ENCODE measurements at regions not wholly inside any gene's neighbourhood (a gene's known extent, or its start where the extent isn't known, plus 50 kb on each side); places are given as distances from the start of the nearest gene placed in this dataset.

DNA sequence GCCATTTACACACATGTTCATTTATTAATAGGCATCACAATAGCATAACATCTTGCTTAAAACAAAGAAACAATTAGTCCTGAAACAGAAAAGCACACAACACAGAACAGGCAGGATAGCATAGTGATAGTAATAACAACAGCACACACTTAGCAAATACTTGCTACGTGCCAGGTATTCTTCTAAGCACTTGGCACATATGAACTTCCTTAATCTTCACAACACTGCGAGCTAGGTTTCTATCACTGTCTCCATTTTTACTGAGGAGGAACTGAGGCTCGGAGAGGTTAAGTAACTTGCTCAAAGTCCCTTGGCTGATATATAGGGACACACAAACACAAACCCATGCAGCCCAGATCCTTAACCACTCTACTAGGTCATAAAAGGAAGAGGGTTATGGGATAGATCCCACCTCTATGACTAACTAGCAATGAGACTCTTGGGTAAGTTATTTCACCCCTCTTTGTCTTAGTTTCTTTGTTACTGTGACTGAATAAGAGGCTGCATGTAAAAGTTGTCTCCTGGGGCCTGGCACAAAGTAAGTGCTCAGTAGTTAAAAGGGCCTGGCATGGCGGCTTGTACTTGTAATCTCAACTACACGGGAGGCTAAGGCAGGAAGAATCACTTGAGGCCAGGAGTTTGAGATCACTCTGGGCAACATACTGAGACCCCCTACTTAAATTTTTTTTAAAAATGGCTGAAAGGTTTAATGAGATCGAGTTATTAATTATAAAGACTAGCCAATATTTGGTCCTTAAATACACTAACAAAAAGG lies 181.0 kb upstream of the RHOBTB1 start:
- no peak for ATAC-seq
- DNase-seq: no peak
- intact Hi-C loops (cut with DNase I): no loop called here

DNA sequence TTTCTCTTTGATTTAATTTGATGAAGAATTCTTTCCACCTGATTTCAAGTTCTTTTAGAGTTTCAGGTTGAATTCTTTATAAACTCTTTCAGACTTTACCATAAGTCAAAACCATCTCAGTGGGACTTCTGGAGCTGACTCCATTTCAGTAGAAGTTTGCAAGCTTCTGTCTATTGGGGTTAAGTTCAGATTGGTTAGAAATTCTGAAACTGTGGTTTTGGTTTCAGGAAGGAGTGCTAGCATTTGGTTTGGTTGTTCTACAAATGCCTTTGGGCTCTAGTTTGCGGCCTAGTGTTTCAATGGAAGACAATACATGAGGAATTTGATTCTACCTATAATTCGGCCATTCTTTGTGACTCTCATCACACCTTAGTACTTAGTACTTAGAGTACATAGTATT lies 176.8 kb upstream of the RHOBTB1 start:
- no peak for ATAC-seq
- intact Hi-C loops (cut with DNase I): no loop called here
- no peak for DNase-seq

DNA sequence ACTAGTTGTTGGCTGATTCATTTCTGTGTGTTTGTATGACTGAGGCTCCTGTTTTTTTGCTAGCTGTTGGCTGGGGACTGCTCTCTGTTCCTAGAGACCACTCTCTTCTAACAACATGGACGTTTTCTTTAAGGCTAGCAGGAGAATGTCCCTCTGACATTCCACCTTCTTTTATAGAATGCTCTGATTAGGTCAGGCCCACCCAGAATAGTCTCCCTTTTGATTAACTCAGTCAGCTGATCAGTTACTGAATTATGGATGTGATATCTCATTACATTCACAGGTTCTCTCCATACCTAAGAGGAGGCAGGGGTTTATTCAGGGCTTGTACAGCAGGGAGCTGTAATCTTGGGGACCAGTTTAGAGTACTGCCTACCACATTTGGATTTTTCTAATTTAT lies 175.6 kb upstream of the RHOBTB1 start:
- no peak for ATAC-seq
- intact Hi-C loops (cut with DNase I): no loop called here
- DNase-seq: no peak

DNA sequence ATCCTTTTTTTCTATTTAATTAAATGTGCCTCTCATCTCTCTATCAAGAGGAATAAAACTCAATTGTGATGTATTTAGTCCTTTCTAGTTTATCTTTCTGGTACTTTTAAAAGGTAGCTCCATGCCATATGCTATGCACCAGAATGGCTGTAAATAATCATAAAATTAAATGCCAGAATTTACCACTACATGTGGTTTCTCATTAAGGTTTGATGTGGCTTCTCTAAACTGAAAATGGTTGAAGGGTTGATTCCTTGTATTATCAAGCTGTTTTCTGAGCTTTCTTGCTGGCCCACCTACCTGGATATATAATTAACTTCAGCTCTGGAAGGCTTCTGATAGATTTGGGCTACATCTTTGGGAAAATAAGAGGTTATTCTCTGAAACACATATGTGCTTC lies 171.9 kb upstream of the RHOBTB1 start:
- DNase-seq (no peak), ATAC-seq (no peak)
- intact Hi-C loops (cut with DNase I): no loop called here

DNA sequence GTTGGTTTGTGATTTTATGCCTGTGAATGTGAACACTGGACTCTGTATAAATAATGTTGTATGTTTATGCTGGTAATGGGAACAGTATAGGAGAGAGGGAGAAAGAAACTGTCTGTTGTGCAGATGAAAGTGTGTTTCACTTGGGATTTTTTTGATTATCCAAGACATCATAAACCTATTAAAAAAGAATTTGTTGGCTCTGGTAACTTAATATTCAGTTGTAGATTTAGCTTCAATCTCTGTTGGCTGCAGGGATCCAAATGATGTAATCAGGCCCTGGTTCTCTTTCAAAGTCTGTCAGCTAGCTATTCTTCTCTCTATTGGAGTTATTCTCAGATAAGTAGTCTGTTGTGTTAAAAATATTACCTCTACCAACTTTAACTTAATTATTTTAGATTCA lies 168.8 kb upstream of the RHOBTB1 start:
- intact Hi-C loops (cut with DNase I): no loop called here
- ATAC-seq (no peak), DNase-seq (no peak)

DNA sequence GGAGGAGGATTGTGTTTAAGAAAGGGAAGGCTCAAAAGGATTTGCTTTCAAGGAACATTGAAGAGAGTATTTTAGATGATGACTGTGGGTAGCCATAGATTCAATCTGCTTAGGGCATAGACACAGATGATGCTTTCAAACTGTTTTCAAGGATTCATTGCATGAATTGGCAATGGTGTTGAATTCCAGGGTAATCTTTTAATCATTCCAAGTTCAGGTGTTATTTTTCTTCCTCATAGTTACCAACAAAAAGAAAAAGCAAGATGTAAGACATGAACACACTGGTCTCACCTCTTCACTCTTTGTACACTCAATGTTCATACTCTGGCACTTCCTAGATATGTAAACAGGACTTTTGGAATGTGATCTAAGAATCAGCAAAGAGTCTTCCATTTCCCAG lies 167.0 kb upstream of the RHOBTB1 start:
- intact Hi-C loops (cut with DNase I): no loop called here
- no peak for DNase-seq

DNA sequence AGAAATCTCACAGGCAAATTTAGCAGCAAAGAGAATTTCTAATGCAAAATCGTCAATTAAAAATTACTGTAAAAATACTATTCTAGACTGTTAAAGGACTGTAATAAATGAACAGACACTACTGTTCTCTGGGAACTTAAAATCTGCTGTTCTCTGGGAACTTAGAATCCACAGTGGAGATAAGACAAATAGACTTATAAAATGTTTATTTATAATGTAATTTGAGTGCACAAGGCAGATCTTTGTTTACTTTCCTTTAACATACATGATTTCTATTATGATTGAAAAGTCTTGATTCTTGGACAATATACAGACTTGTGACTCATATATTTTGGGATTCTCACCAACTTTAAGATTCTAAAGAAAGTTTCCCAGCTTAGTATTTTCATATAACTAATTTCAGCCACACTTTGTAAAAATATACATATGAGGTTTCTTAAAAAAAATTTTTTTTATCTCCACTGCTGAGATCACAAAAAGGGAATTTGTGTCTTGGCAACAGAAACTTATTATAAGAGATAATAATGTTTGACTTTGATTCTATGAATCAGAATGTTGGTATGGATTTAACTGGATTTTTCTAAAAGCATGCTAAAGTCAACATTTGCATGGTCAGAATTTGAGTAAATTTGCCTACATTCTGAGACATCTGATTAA lies 166.3 kb upstream of the RHOBTB1 start:
- DNase-seq: no peak
- no peak for ATAC-seq
- intact Hi-C loops (cut with DNase I): no loop called here

More for the DNA sequence above, 167.0 kb upstream of the RHOBTB1 start:
- no peak for ATAC-seq

DNA sequence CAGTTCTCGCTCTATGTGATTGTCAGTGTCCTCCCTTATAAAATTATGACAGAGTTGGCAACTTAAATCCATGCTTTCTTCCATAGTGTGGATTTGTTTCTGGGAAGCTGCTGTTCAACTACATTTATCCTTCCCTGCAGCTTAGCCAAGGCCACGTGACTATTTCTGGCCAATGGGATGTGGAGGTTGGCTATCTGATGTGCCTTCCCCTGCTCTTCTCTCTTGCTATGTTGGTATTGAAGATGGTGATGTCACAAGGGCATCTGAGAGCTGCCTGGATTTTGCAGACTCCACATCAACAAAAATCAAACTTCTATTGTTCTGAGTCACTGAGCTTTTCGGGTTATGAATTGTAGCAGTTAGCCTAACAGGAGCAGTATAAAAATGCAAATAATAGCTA lies 164.9 kb upstream of the RHOBTB1 start:
- ATAC-seq: no peak
- intact Hi-C loops (cut with DNase I): no loop called here
- DNase-seq: no peak

DNA sequence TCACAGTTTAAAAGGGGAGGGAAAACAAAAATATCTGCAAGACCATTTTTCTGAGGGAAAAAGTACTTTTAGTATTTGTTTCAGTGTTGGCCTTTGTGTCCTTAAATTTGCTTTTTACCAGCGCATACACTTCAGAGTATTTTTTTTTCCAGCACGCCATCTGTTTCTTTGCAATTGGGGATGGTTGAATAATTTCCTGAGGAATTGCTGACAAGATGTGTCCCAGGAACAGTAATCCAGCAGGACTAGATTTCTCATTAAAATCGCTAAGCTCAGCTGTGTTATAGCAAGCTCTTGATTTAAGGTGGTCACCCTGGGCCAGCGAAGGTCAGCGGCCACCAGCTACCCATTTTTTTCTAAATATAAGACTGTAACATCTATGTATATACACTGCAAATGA lies 156.9 kb upstream of the RHOBTB1 start:
- DNase-seq (no peak), ATAC-seq (no peak)
- intact Hi-C loops (cut with DNase I): no loop called here

DNA sequence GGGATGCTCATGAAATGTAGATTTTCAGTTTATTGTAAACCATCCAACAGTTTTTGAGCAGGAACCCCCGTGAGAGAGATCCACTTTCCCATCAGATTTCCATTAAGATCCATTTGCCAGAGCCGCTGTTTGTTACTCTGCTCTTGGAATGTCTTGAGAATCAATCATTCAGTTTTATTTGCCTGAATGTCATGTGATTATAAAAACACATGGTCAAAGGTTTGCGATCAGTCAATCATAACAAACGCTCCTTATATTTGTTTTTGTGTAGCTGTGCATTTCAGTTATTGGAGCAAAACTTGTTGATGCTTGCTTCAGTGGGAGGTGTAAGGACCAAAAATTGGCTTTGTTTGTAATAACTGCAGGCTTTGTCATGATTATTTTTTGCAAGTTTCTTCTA lies 155.8 kb upstream of the RHOBTB1 start:
- ATAC-seq: no peak
- intact Hi-C loops (cut with DNase I): no loop called here
- DNase-seq: no peak

DNA sequence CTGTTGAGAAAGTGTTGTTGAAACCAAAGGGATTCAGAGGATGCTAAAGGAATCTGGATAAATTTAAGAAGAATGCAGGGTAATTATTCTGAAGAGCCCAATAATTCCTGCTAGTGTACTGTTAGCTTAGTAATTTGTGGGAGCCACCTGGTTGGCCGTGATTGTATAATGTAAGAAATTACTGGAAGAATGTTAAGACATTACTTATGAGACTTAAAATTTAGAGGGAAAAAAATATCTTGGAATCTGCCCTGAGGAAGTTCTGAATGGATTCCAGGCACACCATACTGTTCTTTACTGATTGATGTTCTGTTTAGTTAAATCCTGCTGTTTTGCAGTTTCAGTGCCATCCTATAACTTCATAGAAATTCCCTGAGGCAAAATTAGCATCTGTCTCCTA lies 155.0 kb upstream of the RHOBTB1 start:
- DNase-seq (no peak), ATAC-seq (no peak)
- intact Hi-C loops (cut with DNase I): no loop called here

DNA sequence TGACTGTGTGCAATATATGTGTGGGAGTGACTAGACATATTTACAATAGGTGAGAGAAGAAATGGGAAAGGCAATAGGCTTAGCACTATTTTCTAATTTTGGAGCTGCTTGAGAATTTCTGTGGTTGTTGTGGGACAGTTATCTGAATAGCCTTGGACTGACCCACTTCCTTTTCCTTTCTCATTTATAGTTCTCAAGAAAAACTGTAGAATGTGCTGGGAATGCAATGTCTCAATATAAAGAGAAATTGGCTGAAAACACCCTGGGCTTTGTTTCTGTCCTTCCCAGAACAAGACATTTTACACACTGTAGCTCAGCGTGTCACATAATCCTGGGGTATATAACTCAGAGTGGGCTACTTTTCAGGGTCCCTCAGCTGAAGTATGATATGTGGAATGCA lies 153.0 kb upstream of the RHOBTB1 start:
- DNase-seq (no peak), ATAC-seq (no peak)
- intact Hi-C loops (cut with DNase I): no loop called here

DNA sequence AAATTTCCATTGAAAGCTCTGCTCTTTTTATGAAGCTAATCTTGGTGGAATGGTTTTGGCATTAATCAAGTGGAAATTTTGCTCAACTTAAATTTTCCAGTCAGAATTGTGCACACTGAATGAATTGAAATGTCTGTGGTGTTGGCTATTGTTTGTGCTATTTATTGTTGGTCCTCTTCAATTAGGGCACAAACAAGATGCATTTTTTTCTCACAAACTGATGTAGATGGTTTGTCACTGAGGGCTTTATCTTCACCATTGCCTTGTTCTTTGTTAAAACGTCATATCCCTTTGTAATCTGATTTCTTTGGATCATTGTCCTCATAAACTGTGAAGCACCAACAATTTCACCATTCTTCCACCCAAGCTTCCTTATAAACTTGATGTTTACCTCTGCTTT lies 152.1 kb upstream of the RHOBTB1 start:
- DNase-seq (no peak), ATAC-seq (no peak)
- intact Hi-C loops (cut with DNase I): no loop called here

DNA sequence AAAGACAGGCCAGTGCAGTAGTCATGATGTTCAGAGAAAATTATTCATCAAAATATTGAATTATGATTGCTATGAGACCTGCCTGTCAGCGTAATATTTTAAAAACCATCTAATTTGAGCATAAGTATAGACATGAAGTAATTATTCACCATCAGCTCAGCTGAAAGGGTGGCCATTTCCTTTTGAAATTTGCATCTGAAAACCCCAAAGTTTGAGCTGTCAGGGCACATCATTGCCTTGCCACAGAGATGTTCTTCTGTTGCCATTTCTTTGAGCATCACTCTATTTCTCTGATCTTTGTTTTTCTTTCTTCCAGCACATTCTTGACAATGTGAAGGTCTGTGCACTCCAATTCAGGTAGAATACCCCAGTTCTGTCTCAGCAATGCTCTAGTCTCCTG lies 147.5 kb upstream of the RHOBTB1 start:
- DNase-seq: no peak
- intact Hi-C loops (cut with DNase I): no loop called here
- no peak for ATAC-seq

DNA sequence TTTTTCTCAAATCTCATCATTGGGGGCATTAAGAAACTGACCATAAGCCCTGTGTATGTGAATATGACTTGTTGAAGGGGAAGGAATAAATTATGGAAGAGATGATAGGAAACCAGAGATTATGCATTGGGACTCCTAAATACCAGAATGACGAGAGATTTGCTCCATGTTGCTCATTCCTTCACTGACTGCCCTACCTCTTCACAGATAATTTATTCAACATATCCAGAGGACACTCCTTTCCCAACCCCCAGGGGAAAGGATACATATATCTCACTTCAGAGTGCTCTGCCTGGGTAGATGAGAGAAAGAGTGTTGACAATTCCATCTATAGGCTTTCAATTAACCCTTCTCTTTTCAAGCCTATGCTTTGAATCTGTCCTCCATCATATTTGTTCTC lies 145.3 kb upstream of the RHOBTB1 start:
- DNase-seq: no peak
- intact Hi-C loops (cut with DNase I): no loop called here
- ATAC-seq: no peak

DNA sequence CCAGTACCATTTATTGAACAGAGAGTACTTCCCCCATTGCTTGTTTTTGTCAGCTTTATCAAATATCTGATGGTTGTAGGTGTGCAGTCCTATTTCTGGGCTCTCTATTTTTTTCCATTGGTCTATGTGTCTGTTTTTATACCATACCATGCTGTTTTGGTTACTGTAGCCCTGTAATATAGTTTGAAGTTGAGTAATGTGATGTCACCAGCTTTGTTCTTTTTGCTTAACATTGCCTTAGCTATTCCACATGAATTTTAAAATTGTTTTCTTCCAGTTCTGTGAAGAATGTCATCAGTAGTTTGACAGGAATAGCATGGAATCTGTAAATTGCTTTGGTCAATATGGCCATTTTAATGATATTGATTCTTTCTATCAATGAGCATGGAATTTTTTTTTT lies 140.5 kb upstream of the RHOBTB1 start:
- intact Hi-C loops (cut with DNase I): no loop called here
- ATAC-seq: no peak
- no peak for DNase-seq

DNA sequence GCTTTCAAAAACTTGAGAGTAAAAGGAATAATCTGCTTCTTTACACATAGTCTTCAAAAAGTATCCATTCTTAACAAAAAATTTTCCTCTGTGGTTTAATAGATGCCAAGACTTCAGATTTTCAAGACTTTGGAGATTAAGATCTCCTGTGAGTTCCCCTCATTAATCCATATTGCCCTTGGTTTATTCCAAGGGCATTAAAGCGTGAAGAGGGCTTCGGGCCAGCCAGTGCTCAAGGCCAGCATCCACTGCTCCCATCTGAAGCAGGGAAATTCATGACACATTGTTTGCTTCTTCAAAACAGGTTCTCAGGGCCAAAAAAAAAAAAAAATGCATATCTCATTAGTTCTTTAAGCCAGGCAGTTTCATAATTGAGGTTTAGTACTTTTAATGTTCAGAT lies 137.3 kb upstream of the RHOBTB1 start:
- no peak for ATAC-seq
- intact Hi-C loops (cut with DNase I): no loop called here
- DNase-seq: no peak

DNA sequence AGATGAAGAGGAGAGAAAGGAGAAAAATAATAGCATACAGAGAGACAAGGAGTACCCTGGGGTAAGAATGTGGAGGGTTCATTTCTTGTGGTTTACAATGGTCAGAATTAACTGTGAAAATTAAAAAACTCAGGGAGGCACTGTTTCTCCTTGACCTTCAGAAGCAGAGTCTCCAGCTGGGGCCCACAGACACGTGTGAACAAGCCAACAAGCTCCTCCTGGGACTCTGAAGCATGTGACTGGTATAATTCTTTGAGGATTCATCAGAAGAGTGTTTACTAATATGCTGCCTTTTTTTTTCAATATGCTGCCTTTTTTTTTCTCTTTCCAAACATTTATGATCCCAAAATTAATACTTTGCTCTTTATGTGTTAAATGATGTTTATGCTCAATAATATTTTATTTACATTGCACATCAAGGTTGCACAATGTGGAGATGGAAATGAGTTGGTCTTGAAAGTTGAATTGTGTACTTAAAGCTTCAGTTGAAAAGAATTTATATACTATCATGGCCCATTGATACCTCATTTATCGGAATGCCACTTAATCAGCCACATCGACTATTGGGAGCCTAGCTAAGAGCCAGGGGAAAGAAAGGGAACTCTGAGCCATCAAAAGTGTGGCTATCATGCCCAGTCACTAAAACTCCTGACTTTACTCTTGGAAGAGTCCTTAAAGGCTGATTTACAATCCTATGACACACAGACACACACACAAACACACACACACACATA lies 134.7 kb upstream of the RHOBTB1 start:
- intact Hi-C loops (cut with DNase I): no loop called here
- ATAC-seq: no peak
- DNase-seq: no peak

DNA sequence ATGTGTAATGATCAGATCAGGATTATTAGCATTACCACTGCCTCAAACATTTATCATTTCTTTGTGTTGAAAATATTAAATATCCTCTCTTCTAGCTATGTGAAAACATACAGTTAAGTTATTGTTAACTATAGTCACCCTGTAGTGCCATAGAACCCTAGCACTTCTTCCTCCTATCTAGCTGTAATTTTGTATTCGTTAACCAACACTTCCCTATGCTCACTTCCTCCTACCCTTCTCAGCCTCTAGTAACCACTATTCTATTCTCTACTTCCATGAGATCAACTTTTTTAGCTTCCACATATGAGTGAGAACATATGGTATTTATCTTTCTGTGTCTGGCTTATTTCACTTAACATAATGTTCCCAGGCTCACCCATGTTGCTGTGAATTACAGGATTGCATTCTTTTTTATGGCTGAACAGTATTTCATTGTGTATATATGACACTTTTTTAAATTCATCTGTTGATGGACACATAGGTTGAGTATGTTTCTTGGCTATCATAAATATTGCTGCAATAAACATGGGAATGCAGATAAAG lies 132.7 kb upstream of the RHOBTB1 start:
- DNase-seq (no peak), ATAC-seq (no peak)
- intact Hi-C loops (cut with DNase I): no loop called here

DNA sequence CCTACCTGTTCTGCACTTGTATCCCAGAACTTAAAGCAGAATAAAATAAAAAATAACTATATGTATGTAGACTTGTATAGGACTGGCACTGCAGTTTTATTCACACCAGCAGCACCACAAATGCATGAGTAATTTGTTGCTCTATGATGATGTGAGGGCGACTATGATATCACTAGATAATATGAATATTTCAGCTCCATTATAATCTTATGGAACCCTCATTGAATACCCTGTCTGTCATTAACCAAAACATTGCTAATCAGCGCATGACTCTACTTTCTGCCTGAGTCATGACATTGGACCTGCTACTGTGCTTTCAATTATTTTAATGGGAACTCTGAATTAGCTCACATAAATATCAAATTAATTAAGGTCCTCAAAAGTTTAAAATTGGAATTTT lies 129.4 kb upstream of the RHOBTB1 start:
- no peak for ATAC-seq
- DNase-seq: no peak
- intact Hi-C loops (cut with DNase I): no loop called here
